ENCODE measurements at regions not wholly inside any gene's neighbourhood (a gene's known extent, or its start where the extent isn't known, plus 50 kb on each side); places are given as distances from the start of the nearest gene placed in this dataset.

GRCh38 chr22:44580176-44581095 lies 82.4 kb upstream of the RTL6 start:
- no peak for TF ChIP-seq CTCF (IDR thresholded peaks at IDR 0.05; ENCODE audit: borderline replicate concordance, control extremely low read depth, extremely low read depth, insufficient read depth, missing control alignments)
- in situ Hi-C loops (cut with MboI; ENCODE audit: low sequenced_read_pairs, unreplicated experiment), result no loop called here
- no peak for DNase-seq (ENCODE audit: low spot score)

- TF ChIP-seq CTCF (IDR thresholded peaks at IDR 0.05; ENCODE audit: borderline replicate concordance, control extremely low read depth, extremely low read depth, insufficient read depth, missing control alignments), result no peak
- in situ Hi-C loops (cut with MboI; ENCODE audit: low sequenced_read_pairs, unreplicated experiment), result no loop called here
- DNase-seq (ENCODE audit: low spot score), result no peak
These were observed 80.6 kb upstream of the RTL6 start for GRCh38 chr22:44578516-44579230.

- in situ Hi-C loops (cut with MboI; ENCODE audit: low sequenced_read_pairs, unreplicated experiment), result no loop called here
- no peak for DNase-seq (ENCODE audit: low spot score)
- TF ChIP-seq CTCF (IDR thresholded peaks at IDR 0.05; ENCODE audit: borderline replicate concordance, control extremely low read depth, extremely low read depth, insufficient read depth, missing control alignments), result no peak
These were observed 80.1 kb upstream of the RTL6 start for GRCh38 chr22:44578110-44578457.

GRCh38 chr22:44577391-44578109 lies 79.5 kb upstream of the RTL6 start:
- no peak for TF ChIP-seq CTCF (IDR thresholded peaks at IDR 0.05; ENCODE audit: borderline replicate concordance, control extremely low read depth, extremely low read depth, insufficient read depth, missing control alignments)
- no peak for DNase-seq (ENCODE audit: low spot score)
- in situ Hi-C loops (cut with MboI; ENCODE audit: low sequenced_read_pairs, unreplicated experiment), result no loop called here

- TF ChIP-seq CTCF (IDR thresholded peaks at IDR 0.05; ENCODE audit: borderline replicate concordance, control extremely low read depth, extremely low read depth, insufficient read depth, missing control alignments), result no peak
- in situ Hi-C loops (cut with MboI; ENCODE audit: low sequenced_read_pairs, unreplicated experiment), result no loop called here
- no peak for DNase-seq (ENCODE audit: low spot score)
These were observed 78.6 kb upstream of the RTL6 start for GRCh38 chr22:44576311-44577260.
